ENCODE measurements at regions not wholly inside any gene's neighbourhood (a gene's known extent, or its start where the extent isn't known, plus 50 kb on each side); places are given as distances from the start of the nearest gene placed in this dataset.

DNA sequence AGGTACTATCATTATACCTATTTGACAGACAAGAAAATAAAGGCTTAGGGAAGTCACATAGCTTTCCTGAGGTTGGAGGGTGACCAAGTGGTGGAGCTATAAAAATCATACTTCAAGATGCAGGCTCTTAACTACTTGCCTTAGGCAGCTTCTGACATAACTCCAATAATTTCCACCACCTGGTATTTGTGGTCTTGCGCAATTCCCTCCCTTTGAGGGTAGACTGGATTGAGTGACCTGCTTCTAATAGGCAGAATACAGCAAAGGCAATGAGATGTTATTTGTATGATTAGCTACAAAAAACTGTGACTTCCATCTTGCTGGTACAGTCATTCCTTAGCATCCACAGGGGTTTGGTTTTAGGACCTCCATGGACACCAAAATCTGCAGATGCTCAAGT lies 385.5 kb downstream of the TMEM114 start:
- Histone ChIP-seq H2AFZ (ENCODE audit: low read depth, low read length, severe bottlenecking) (no peak overlapping the region), H3K9me3 (ENCODE audit: insufficient read depth, low read length) (no peaks in the 10 kb centered on the region)

DNA sequence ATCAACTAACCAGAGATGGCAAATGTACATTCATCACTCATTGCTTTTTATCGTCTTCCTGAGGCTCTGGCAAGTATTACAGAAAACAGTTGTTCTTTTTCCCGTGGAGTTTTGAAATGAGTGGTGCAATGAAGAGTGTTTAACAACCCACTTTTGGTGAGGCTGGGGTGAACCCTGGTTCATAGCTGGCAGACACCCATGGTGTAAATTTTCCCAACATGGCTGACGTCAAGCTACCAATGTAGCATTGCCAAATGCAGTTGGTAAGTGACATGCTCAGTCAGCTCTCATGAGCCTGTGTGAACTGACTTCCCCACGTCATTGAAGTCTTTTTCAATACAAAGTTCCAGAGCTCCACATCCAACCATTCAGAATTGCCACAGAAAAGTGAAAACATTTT lies 386.2 kb downstream of the TMEM114 start:
- Histone ChIP-seq H3K4me2 (ENCODE audit: low read depth, low read length, poor library complexity, severe bottlenecking) (no peak overlapping the region), H3K9me2 (replicated peaks; ENCODE audit: insufficient read depth, low read length) (no peaks in the 10 kb centered on the region), H3K9ac (ENCODE audit: low read length) (no peak overlapping the region), H3K27me3 (ENCODE audit: low read length) (no peaks in the 10 kb centered on the region), H3K36me3 (ENCODE audit: low read length) (no peaks in the 10 kb centered on the region), H4K20me1 (ENCODE audit: low read depth, low read length) (no peaks in the 10 kb centered on the region), H3K79me2 (ENCODE audit: insufficient read depth, low read length) (no peaks in the 10 kb centered on the region), H3K4me3 (ENCODE audit: insufficient read depth, low read length, poor library complexity, severe bottlenecking) (no peak overlapping the region), H2AFZ (ENCODE audit: low read depth, low read length, severe bottlenecking) (no peak overlapping the region), H3K27ac (ENCODE audit: low read depth, low read length) (no peak overlapping the region), H3F3A (ENCODE audit: insufficient read depth) (no peaks in the 10 kb centered on the region), H3K9me3 (ENCODE audit: insufficient read depth, low read length) (no peaks in the 10 kb centered on the region)
- no peak for TF ChIP-seq EZH2phosphoT487 (conservative IDR thresholded peaks at IDR 0.05; ENCODE audit: low read length)
- TF ChIP-seq, protein P1, sequence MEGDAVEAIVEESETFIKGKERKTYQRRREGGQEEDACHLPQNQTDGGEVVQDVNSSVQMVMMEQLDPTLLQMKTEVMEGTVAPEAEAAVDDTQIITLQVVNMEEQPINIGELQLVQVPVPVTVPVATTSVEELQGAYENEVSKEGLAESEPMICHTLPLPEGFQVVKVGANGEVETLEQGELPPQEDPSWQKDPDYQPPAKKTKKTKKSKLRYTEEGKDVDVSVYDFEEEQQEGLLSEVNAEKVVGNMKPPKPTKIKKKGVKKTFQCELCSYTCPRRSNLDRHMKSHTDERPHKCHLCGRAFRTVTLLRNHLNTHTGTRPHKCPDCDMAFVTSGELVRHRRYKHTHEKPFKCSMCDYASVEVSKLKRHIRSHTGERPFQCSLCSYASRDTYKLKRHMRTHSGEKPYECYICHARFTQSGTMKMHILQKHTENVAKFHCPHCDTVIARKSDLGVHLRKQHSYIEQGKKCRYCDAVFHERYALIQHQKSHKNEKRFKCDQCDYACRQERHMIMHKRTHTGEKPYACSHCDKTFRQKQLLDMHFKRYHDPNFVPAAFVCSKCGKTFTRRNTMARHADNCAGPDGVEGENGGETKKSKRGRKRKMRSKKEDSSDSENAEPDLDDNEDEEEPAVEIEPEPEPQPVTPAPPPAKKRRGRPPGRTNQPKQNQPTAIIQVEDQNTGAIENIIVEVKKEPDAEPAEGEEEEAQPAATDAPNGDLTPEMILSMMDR (IDR thresholded peaks at IDR 0.05; ENCODE audit: insufficient read depth, low read length, poor library complexity, severe bottlenecking): no peak

More for the DNA sequence above, 385.5 kb downstream of the TMEM114 start:
- Histone ChIP-seq H3F3A (ENCODE audit: insufficient read depth) (no peaks in the 10 kb centered on the region), H3K4me2 (ENCODE audit: low read depth, low read length, poor library complexity, severe bottlenecking) (no peak overlapping the region), H3K9ac (ENCODE audit: low read length) (no peak overlapping the region), H3K79me2 (ENCODE audit: insufficient read depth, low read length) (no peaks in the 10 kb centered on the region), H3K36me3 (ENCODE audit: low read length) (no peaks in the 10 kb centered on the region), H3K27me3 (ENCODE audit: low read length) (no peaks in the 10 kb centered on the region), H3K9me2 (replicated peaks; ENCODE audit: insufficient read depth, low read length) (no peaks in the 10 kb centered on the region), H4K20me1 (ENCODE audit: low read depth, low read length) (no peaks in the 10 kb centered on the region), H3K27ac (ENCODE audit: low read depth, low read length) (no peak overlapping the region), H3K4me3 (ENCODE audit: insufficient read depth, low read length, poor library complexity, severe bottlenecking) (no peak overlapping the region)
- no peak for TF ChIP-seq EZH2phosphoT487 (conservative IDR thresholded peaks at IDR 0.05; ENCODE audit: low read length)
- TF ChIP-seq, protein P1 (IDR thresholded peaks at IDR 0.05; ENCODE audit: insufficient read depth, low read length, poor library complexity, severe bottlenecking): no peak

DNA sequence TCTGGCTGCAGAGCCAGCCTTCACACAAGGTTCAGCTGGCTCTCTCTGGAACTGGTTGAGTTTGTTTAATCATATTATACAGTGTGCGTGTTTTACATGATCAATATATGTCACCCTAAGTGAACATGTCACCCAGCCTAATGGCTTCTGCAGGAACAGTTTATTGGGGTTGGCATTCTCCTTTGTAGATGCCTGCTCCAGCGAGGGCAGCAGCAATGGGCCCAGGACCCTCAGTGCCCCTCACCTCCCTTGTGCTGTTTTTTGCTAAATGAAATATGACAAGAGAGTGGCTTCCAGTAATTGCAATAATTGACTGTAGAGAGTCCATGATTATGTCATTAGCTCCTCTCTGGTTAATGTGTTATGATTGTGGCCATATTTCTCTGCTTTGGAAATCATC lies 387.2 kb downstream of the TMEM114 start:
- H3F3A ChIP-seq (ENCODE audit: insufficient read depth): no peaks in the 10 kb centered on the region
- no peak overlapping the region for H2AFZ ChIP-seq (ENCODE audit: low read depth, low read length, severe bottlenecking)
- no peak overlapping the region for H3K4me3 ChIP-seq (ENCODE audit: insufficient read depth, low read length, poor library complexity, severe bottlenecking)
- no peak overlapping the region for H3K27ac ChIP-seq (ENCODE audit: low read depth, low read length)
- TF ChIP-seq, protein P1 (IDR thresholded peaks at IDR 0.05; ENCODE audit: insufficient read depth, low read length, poor library complexity, severe bottlenecking): no peak
- no peak for TF ChIP-seq EZH2phosphoT487 (conservative IDR thresholded peaks at IDR 0.05; ENCODE audit: low read length)
- no peaks in the 10 kb centered on the region for H3K27me3 ChIP-seq (ENCODE audit: low read length)
- no peaks in the 10 kb centered on the region for H3K9me3 ChIP-seq (ENCODE audit: insufficient read depth, low read length)
- no peaks in the 10 kb centered on the region for H3K9me2 ChIP-seq (replicated peaks; ENCODE audit: insufficient read depth, low read length)
- no peaks in the 10 kb centered on the region for H3K79me2 ChIP-seq (ENCODE audit: insufficient read depth, low read length)
- no peak overlapping the region for H3K9ac ChIP-seq (ENCODE audit: low read length)
- H3K4me2 ChIP-seq (ENCODE audit: low read depth, low read length, poor library complexity, severe bottlenecking): no peak overlapping the region
- no peaks in the 10 kb centered on the region for H4K20me1 ChIP-seq (ENCODE audit: low read depth, low read length)
- H3K36me3 ChIP-seq (ENCODE audit: low read length): no peaks in the 10 kb centered on the region
